ENCODE measurements at regions not wholly inside any gene's neighbourhood (a gene's known extent, or its start where the extent isn't known, plus 50 kb on each side); places are given as distances from the start of the nearest gene placed in this dataset.

DNA sequence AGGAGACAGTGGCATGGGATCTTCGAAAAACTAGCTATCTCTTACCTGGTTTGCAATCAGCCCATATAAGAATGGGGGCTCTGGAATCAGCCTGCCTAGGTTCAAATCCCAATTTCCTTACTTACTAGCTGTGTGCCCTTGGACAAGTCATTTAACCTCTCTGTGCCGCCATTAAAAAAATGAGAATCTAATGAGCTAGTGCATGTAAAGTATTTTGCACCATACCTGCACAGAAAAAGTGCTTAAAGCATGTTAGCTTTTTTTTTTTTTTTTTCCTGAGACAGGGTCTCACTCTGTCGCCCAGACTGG lies 181.8 kb downstream of the SHQ1 start:
- DNase-seq (no peak), ATAC-seq (ENCODE audit: low read depth) (no peak)
- Mint-ChIP-seq H3K36me3 (ENCODE audit: low read depth) (no peaks in the 10 kb centered on the region), H3K27ac (no peak overlapping the region), H3K4me3 (no peak overlapping the region), H3K27me3 (peaks cover 6% of the 10 kb centered on the region), H3K9me3 (no peaks in the 10 kb centered on the region), H3K4me1 (no peaks in the 10 kb centered on the region)
- ChIA-PET CTCF (interaction anchor here (0.8 to 3.5 kb wide), 17 partner anchors 16 to 793 kb away, joined by 3 to 54 read pairs (median 4); no protein-coding TSS in a partner anchor), POLR2A (interaction anchor here (0.6 kb wide), 1 partner anchor 713 kb away, joined by 4 read pairs; no protein-coding TSS in a partner anchor)
- intact Hi-C loops (cut with micrococcal nuclease) = loop anchor here (1.0 to 10.0 kb wide), 4 partner anchors 156 to 791 kb away; no protein-coding TSS in a partner anchor
- TF ChIP-seq, protein P1, sequence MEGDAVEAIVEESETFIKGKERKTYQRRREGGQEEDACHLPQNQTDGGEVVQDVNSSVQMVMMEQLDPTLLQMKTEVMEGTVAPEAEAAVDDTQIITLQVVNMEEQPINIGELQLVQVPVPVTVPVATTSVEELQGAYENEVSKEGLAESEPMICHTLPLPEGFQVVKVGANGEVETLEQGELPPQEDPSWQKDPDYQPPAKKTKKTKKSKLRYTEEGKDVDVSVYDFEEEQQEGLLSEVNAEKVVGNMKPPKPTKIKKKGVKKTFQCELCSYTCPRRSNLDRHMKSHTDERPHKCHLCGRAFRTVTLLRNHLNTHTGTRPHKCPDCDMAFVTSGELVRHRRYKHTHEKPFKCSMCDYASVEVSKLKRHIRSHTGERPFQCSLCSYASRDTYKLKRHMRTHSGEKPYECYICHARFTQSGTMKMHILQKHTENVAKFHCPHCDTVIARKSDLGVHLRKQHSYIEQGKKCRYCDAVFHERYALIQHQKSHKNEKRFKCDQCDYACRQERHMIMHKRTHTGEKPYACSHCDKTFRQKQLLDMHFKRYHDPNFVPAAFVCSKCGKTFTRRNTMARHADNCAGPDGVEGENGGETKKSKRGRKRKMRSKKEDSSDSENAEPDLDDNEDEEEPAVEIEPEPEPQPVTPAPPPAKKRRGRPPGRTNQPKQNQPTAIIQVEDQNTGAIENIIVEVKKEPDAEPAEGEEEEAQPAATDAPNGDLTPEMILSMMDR (IDR thresholded peaks at IDR 0.05) = no peak

DNA sequence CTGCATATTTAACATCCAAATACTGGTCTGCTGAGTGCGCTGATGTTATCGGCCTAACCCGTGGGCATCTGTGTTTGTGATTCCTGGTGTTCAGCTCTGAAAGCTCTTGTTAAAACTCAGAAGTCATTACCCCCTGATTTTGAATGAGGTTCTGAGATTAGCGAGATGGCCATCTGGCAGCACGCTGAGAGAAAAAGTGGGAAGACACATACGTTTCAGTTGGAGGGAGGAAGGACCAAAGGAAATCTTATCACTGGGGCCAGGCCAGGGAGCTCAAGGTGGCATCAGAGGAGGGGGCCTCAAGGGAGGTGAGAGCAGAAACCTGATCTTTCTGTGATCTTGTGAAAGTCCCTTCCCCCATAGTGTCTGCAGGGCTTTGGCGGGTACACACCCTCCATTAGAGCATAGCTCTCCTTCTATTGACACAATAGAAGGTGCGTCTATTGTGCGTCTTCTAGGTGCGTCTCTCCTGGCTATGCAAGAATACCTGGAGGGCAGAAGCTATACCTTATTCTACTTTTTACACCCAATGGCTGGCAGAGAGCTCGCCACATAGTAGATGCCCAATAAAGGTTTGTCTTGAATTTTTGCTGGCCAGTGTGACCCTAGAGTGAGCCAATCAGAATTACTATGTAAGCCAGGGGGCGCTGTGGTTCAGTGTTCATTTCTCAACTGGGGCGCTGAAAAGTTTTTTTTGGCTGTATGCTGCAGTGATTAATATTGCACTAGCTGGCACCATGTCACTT lies 182.4 kb downstream of the SHQ1 start:
- Mint-ChIP-seq H3K27ac (no peak overlapping the region), H3K9me3 (no peaks in the 10 kb centered on the region), H3K4me3 (no peak overlapping the region), H3K4me1 (no peaks in the 10 kb centered on the region), H3K36me3 (ENCODE audit: low read depth) (no peaks in the 10 kb centered on the region), H3K27me3 (peaks cover 6% of the 10 kb centered on the region)
- DNase-seq = no peak
- TF ChIP-seq, protein P1 (IDR thresholded peaks at IDR 0.05) = no peak
- intact Hi-C loops (cut with micrococcal nuclease) = loop anchor here (1.0 to 10.0 kb wide), 4 partner anchors 156 to 791 kb away; no protein-coding TSS in a partner anchor
- POLR2A ChIA-PET = interaction anchor here (0.6 kb wide), 1 partner anchor 713 kb away, joined by 4 read pairs; no protein-coding TSS in a partner anchor
- CTCF ChIA-PET = interaction anchor here (0.7 to 3.5 kb wide), 24 partner anchors 16 to 793 kb away, joined by 3 to 54 read pairs (median 4); no protein-coding TSS in a partner anchor
- peak; percentile 50 for ATAC-seq (ENCODE audit: low read depth)

DNA sequence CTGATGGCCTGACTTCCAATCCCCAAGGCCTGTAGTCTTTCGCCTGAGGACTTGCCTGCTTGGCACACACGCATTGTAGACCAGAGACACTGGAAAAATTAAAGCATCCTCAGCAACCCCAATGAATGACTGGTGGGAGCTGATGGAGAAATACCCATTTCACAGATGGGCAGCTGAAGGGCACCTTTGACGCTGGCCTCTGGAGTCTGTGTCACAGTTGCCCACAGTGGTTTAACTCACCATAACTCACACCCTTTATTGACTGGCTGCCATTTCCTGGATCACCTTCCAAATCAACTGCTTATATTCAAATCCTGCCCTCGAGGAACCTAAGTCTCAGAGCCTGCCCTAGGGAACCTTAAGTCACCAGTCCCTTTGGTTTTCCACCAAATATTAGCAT lies 183.1 kb downstream of the SHQ1 start:
- DNase-seq = no peak
- TF ChIP-seq, protein P1 (IDR thresholded peaks at IDR 0.05) = no peak
- Mint-ChIP-seq H3K27me3 (peaks cover 6% of the 10 kb centered on the region), H3K9me3 (no peaks in the 10 kb centered on the region), H3K4me3 (no peak overlapping the region), H3K4me1 (no peaks in the 10 kb centered on the region), H3K36me3 (ENCODE audit: low read depth) (no peaks in the 10 kb centered on the region), H3K27ac (no peak overlapping the region)
- ATAC-seq (ENCODE audit: low read depth) = no peak
- ChIA-PET CTCF (interaction anchor here (0.7 to 3.5 kb wide), 14 partner anchors 17 to 416 kb away, joined by 3 to 54 read pairs (median 4); no protein-coding TSS in a partner anchor), POLR2A (interaction anchor here (0.6 kb wide), 1 partner anchor 11 kb away, joined by 5 read pairs; no protein-coding TSS in a partner anchor)
- intact Hi-C loops (cut with micrococcal nuclease) = loop anchor here (5.0 to 10.0 kb wide), 2 partner anchors 272 to 420 kb away; no protein-coding TSS in a partner anchor

DNA sequence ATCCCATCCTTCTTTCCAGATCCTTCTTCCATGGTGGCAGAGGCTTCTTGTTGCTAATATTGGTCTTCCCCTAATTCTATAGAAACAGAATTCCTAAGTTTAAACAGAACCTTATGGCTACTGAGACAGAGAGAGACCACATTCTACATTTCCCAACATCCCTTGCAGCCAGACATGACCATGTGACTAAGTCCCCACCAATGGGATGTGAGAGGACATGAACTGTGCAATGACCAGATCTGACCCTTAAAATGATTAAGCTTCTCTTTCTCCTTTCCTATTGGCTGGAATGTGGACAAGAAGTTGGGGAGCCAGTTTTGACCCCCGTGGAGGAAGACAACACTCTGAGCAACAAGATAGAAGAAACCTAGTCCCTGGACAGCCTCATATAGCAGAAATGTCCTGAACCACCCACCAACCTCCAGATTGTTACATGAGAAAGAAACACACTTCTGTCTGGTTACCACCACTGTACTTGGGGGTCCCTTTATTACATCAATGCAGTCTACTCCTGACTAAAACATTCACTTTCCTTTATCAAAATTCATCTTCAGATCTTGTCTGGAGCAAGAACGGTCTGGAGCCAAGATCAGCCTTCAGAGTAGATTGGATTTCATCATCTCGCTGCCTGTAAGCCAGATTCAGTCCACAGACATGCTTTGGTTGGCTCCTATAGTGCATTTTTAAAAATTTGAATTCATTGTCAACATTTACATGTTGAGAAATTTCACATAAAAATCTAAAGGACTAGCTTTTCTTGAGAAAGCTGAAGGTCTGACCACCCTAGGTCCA lies 183.9 kb downstream of the SHQ1 start:
- CTCF ChIA-PET = interaction anchor here (1.0 kb wide), 1 partner anchor 168 kb away, joined by 3 read pairs; no protein-coding TSS in a partner anchor
- intact Hi-C loops (cut with micrococcal nuclease) = loop anchor here (10.0 kb wide), 1 partner anchor 420 kb away; no protein-coding TSS in a partner anchor
- H3K4me1 Mint-ChIP-seq = no peaks in the 10 kb centered on the region
- no peaks in the 10 kb centered on the region for H3K9me3 Mint-ChIP-seq
- TF ChIP-seq, protein P1 (IDR thresholded peaks at IDR 0.05) = no peak
- POLR2A ChIA-PET = no interaction called here
- H3K4me3 Mint-ChIP-seq = no peak overlapping the region
- H3K27ac Mint-ChIP-seq = no peak overlapping the region
- H3K36me3 Mint-ChIP-seq (ENCODE audit: low read depth) = no peaks in the 10 kb centered on the region
- DNase-seq (no peak), ATAC-seq (ENCODE audit: low read depth) (no peak)
- H3K27me3 Mint-ChIP-seq = peaks cover 6% of the 10 kb centered on the region
